CD4-positive, alpha-beta T cell treated with Interleukin-17A for 1 hour (primary cell): ENCODE measurements at regions not wholly inside any gene's neighbourhood (a gene's known extent, or its start where the extent isn't known, plus 50 kb on each side); places are given as distances from the start of the nearest gene placed in this dataset.
"Not testable (repeated sequence)": the region's sequence is repeated elsewhere in the genome, so short reads cannot be mapped to it uniquely, and the experiment has no call there.

Experiments
- DNase-seq: peaks from one replicate; pipeline ENCODE4 v3.0.0-alpha.2; 2020

DNA sequence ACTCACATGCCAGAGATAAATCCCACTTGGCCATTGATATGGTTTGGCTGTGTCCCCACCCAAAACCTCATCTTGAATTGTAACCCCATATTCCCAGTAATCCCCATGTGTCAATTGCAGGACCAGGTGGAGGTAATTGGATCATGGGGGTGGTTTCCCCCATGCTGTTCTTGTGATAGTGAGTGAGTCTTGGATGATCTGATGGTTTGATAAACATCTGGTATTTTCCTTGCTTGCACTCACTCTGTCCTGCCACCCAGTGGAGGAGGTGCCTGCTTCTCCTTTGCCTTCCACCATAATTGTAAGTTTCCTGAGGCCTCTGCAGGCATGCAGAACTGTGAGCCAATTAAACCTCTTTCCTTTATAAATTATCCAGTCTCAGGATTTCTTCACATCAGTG is 50.4 kb upstream of the B3GAT2 start:
- not testable (repeated sequence) for DNase-seq

DNA sequence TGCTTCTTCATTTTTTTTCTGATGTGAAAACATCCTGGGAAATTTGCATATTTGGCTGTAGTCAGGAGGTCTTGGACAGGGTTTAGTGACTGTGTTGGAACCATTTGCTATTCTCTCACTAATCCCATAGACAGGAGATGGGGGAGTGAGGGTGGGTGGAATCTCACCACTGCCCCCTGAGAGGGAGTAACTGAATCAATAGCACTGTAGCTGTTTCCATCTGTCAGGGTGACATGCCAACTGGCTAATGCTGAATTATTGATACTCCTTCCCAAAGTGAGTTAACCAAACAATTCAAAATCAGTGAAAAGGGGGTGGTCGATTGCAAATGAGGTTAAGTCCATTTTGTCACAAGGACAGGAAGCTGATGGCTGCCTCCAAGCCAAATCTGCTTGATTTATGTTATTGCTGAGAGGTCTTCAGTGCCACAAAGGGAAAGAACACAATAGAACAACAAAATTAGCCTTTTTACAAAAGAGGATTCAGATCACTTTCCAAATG is 55.1 kb upstream of the B3GAT2 start:
- DNase-seq: no peak

GRCh38 chr6:71012866-71013469 is 56.1 kb upstream of the B3GAT2 start:
- peak; percentile 46 for DNase-seq

DNA sequence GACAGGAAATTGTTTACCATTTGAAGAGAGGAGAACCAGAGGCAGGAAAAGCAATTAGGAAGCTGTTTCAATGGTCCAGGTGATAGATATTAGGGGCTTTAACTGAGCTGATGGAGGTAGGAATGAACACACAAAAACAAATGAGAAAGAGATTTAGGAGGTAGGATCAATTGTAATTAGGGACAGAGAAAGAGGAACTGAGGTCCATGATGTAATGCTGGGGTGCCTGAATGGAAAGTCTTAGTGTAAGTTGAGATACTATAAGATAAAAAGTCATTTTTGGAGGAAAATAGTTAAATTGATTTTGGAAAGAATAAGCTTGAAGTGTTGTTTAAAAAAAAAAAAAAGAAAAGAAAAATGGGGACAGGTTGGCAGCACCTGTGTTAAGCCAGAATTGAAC is 58.5 kb upstream of the B3GAT2 start:
- DNase-seq: no peak

- no peak for DNase-seq
Measured at GRCh38 chr6:71028236-71028876, 71.5 kb upstream of the B3GAT2 start.

DNA sequence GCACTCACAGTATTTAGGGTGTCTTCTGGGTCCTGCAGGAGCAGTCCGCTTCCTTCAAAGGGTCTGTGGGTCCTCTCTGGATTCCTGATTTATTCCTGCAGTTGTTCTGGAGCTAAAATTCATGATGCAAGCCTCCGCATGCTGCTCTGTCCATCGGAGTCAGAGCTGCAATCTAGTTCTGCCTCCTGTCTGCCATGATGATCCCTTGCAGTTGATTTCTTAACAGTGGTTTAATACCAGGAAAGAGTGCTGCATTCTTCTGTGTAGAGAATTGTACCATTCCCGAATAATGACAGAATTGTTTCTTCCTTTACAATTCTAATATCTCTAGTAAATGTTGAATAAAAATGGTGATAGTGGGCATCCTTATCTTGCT is 72.0 kb upstream of the B3GAT2 start:
- DNase-seq: no peak

DNA sequence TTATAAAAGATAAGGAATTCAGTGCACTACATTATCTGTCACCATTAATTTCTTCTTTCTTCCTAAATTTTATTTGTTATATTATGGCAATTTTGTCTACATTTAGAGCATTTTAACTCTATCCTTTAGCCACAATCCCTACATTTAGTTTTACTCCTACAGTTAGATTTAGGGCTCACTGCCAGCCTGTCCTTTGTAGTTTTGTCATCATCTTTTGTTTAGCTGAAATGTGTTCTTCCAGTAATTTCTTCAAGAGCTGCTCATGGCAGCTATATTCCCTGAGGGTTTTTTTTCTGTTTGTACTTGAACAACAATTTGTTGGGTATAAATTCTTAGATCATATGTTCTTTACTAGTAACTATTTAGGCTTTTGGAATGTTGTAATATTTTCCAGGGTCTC is 72.7 kb upstream of the B3GAT2 start:
- no peak for DNase-seq

GRCh38 chr6:71031912-71032311 is 75.1 kb upstream of the B3GAT2 start:
- DNase-seq: no peak

DNA sequence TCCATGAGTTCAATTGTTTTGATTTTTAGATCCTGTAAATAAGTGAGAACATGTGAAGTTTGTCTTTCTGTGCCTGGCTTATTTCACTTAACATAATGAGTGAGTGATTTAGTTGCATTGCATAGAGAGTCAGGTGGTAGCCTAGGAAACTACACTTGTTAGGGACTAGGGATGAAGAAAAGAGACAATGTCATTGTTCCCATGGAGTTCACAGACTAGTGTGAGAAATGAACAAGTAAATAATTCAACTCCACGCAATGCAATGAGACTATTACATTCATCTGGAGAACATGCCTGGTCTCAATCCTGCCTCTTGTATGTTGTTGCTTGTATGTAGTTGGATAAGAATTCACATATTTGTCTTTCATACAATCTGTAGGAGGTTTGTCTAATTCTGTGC is 76.3 kb upstream of the B3GAT2 start:
- DNase-seq: no peak

DNA sequence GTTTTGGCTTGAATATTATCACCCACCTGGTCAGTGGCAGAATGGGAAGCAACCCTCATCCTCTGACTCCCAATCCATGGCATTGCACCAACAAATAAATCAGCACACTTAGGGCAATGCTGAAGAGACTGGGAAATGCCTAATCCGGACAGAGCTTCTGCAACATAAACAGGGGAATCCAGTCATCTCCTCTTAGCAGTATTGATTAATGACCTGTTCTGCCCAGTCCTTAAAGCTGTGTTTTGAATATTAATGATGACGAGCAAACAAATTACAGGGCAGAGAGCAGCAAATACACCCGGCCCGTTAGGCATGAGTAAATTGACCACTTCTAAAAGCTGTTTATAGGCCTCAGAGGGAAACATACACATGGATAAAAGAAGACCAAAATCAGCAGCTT is 77.0 kb upstream of the B3GAT2 start:
- DNase-seq: no peak

GRCh38 chr6:71034563-71035345 is 77.9 kb upstream of the B3GAT2 start:
- no peak for DNase-seq

GRCh38 chr6:71035871-71036270 is 79.0 kb upstream of the B3GAT2 start:
- no peak for DNase-seq

DNA sequence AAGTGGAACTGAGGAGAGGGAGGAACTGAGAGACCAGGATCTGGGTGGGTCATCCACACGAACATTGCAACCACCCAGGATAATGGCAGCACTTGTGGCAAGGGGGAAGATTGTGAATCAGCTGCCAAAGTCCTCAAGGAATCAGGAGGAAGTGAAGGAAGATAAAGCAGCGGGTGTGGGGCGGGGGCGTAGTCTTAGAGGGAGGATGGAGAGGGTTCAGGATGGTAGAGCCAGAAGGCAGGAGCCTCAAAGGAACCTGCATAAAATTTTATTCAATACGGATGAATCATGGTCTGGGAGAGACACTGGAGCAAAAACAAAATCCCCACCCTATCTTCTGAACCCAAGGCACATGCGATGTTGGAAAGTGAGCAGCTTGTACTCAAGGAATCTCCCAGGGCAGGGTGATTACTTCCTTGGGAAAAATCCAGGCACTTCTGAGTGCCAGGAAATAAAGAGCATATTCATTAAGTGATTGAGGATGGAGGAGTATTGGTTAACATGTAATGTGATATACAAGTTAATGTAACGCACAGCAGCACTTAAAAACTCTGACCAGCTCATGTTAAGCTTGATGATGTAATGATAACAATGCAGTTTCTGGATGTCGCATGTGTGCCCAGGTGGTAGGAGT is 82.0 kb upstream of the B3GAT2 start:
- DNase-seq: no peak

DNA sequence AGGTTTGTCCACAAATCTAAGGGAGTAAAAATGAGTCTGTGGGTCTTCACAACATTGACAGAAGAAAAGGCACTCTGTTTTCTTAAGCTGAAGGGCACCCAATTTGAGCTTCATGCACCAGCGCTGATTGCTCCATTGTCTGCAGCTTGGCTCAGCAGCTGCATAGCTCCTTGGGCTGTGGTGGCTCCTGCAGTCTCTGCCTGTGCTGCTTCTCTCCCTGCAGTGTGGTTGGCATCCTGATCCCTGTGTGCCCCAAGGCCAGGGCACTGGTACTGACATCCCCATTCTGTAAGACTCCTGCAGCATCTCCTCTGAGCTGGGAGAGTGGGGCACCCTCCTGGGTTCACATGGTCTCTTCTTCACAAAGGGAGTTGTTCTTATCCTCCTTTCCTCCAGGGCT is 83.2 kb upstream of the B3GAT2 start:
- no peak for DNase-seq

GRCh38 chr6:71040841-71041240 is 84.0 kb upstream of the B3GAT2 start:
- no peak for DNase-seq

DNA sequence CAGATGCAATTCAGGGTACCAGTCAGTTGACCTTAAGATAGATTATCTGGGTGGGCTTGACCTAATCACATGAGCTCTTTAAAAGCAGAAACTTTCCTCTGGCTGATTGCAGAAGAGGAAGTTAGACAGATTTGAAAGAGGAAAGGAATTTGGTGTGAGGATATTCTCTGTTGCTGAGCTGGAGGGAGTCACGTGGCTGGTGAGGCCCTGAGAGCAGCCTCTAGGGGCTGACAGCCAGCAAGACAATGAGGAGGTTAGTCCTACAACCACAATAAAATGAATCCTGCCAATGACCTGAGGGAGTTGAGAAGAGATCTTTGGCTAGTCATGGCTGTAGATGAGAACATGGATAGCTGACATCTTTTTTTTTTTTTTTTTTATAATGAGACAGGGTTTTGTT is 87.0 kb upstream of the B3GAT2 start:
- no peak for DNase-seq

GRCh38 chr6:71044753-71045152 is 87.9 kb upstream of the B3GAT2 start:
- no peak for DNase-seq

- no peak for DNase-seq
Measured at GRCh38 chr6:71045296-71045695, 88.4 kb upstream of the B3GAT2 start.

DNA sequence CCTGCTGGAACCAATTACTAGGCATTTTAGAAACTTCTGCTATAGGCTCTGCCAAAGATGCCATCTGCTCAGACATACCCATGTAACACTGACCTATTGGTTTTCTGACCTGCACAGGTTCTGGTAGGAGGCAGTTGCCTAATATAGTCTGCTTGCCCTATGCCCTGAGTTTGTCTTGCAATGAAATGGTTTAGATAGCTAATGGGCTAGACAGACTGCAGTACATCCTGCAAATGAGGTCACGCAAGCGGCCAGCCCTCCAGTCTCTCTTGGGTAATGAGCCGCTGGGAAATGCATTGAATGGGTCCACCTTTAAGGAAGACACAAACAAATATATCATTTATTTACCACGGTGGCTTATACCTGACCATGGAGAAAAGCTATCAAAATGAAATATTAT is 90.6 kb upstream of the B3GAT2 start:
- no peak for DNase-seq

DNA sequence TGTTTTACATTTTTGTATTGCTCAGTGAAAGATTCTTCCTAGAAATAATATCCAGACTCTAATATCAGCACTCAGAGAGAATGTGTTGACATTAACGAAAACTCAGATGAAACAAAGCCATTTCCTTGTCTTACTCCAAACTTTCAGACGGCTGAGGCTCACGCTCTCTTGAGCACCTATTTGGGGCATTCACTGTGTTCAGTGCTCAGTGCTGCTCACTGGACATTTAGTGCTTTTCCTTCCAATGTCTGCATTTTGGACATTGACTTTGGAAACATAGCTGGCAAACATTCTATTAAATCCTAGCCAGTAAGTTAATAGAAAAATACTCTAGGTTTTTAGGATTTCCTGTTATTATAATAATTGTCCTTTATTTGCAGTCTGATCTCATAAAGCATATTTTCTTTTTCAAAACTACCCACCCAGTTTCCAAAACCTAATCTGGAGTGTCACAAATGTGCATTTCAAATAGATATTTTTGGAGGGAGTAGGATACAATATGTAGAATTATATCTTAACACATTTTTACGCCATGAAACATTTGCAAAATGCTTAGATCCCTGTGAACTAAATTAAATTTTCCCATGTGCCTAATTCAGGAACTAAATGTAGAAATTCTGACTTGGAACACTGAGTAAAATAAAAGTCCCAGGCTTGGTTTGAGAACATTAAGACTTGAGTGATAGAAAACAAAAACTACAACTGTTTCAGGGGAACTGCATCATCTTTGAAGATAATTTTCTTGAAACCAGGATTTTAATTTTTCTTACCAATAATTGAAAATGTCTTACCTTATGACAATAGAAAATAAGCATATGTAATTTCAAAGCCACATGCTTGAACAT is 91.7 kb upstream of the B3GAT2 start:
- no peak for DNase-seq

DNA sequence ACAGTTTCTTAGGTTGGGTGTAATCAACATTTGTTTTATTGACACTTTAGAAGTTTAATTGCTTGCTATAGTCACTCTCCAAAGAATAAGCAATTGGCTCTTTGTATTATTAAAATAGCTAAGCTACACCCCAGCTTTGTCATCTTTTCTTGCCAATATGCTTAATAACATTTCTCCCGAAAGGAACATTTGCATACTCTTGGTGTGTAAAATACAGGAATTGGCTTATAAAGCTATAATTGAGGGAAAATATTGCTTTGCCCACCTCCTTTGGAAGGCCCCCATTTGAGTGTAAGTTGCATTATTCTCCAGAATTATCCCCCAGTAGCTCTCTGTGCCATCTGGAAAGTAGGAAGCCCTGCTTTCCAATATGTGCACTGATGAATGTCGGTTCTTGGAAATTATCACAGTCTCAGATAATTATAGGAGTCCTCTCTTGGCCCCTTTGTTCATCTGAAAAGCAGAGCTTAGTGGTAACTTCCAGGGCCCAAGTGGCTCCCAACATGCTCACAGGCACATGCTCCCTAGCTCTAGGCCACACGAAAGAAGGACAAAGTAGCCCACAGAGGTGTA is 92.4 kb upstream of the B3GAT2 start:
- DNase-seq: no peak

DNA sequence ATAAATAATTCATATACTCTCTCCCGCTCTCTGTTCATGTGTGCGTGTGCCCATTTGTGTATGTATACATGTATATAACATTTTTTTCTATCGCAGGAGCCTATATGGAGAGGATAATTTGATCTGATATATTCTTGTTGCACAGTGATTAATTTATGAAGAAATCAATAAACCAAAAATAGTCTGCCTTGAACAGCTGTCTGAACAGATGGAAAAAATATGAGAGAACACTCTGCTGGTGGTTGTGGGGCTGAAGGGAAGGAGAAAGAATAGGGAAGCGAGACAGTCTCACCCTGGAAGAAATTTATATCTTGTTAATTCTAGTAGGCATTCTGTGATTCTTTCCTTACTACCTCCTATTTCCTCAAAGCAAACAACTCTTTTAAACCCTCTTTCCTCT is 96.6 kb upstream of the B3GAT2 start:
- DNase-seq: no peak
